GM23338 (cell line): ENCODE measurements at regions not wholly inside any gene's neighbourhood (a gene's known extent, or its start where the extent isn't known, plus 50 kb on each side); places are given as distances from the start of the nearest gene placed in this dataset.
A peak's percentile ranks its signal among the peaks of the same experiment; 100 is the strongest.

Source experiments
- ATAC-seq: fragments of 200-7000 bp; cut with Tn5 transposase; 3 replicates; pipeline ENCODE4 v1.9.1; 2020
- DNase-seq: peaks from one replicate; pipeline ENCODE4 v3.0.0-alpha.2; 2015; ENCODE audit warnings: low spot score
- H2AFZ ChIP-seq: fragments of 200-600 bp; sonication (generic); 2 replicates; pipeline ENCODE4 v1.8.0; 2016; ENCODE audit warnings: antibody characterized with exemption, mild to moderate bottlenecking, moderate library complexity
- H3F3A ChIP-seq: fragments of 200-600 bp; sonication (generic); replicated peaks from 2 replicates; pipeline ENCODE4 v1.8.0; 2017; ENCODE audit warnings: antibody characterized with exemption, mixed run types, low read depth
- H3K27ac ChIP-seq: fragments of 200-600 bp; sonication (generic); 2 replicates; pipeline ENCODE4 v1.6.1; 2016; ENCODE audit warnings: low read depth
- H3K27me3 ChIP-seq: fragments of 200-600 bp; sonication (generic); 2 replicates; pipeline ENCODE4 v1.8.0; 2016; ENCODE audit warnings: mild to moderate bottlenecking, mixed run types, moderate library complexity; ENCODE audit not compliant: insufficient read depth
- H3K36me3 ChIP-seq: fragments of 200-600 bp; sonication (generic); 2 replicates; pipeline ENCODE4 v1.8.0; 2016; ENCODE audit warnings: mild to moderate bottlenecking; ENCODE audit not compliant: insufficient read depth
- H3K4me1 ChIP-seq: fragments of 200-600 bp; sonication (generic); 2 replicates; pipeline ENCODE4 v1.8.0; 2016; ENCODE audit warnings: mild to moderate bottlenecking, moderate library complexity; ENCODE audit not compliant: insufficient read depth
- H3K4me2 ChIP-seq: fragments of 200-600 bp; sonication (generic); 2 replicates; pipeline ENCODE4 v1.7.1; 2017; ENCODE audit warnings: mixed run types
- H3K4me3 ChIP-seq: fragments of 200-600 bp; sonication (generic); 2 replicates; pipeline ENCODE4 v1.6.1; 2016; ENCODE audit warnings: mixed run types
- H3K79me2 ChIP-seq: fragments of 200-600 bp; sonication (generic); replicated peaks from 2 replicates; pipeline ENCODE4 v1.8.0; 2017; ENCODE audit warnings: mild to moderate bottlenecking; ENCODE audit not compliant: insufficient read depth
- H3K9me2 ChIP-seq: fragments of 200-600 bp; sonication (generic); 2 replicates; pipeline ENCODE4 v1.8.0; 2017; ENCODE audit not compliant: insufficient read depth
- H4K20me1 ChIP-seq: fragments of 200-600 bp; sonication (generic); replicated peaks from 2 replicates; pipeline ENCODE4 v1.8.0; 2017; ENCODE audit warnings: mild to moderate bottlenecking; ENCODE audit not compliant: insufficient read depth
- H3K27ac Mint-ChIP-seq: 2 replicates; pipeline ENCODE4 v1.8.0; 2020; ENCODE audit warnings: inconsistent platforms, mild to moderate bottlenecking, moderate library complexity, mixed read lengths
- H3K27me3 Mint-ChIP-seq: 3 replicates; pipeline ENCODE4 v1.8.0; 2022; ENCODE audit warnings: low read depth, mild to moderate bottlenecking, moderate library complexity, mixed read lengths, inconsistent platforms; ENCODE audit not compliant: insufficient read depth, poor library complexity
- H3K36me3 Mint-ChIP-seq: 3 replicates; pipeline ENCODE4 v1.8.0; 2021; ENCODE audit warnings: low read depth, mild to moderate bottlenecking, inconsistent platforms, moderate library complexity, mixed read lengths
- H3K4me1 Mint-ChIP-seq: 3 replicates; pipeline ENCODE4 v1.8.0; 2020; ENCODE audit warnings: mild to moderate bottlenecking, inconsistent platforms, mixed read lengths
- H3K4me3 Mint-ChIP-seq: 3 replicates; pipeline ENCODE4 v1.8.0; 2021; ENCODE audit warnings: moderate library complexity, mild to moderate bottlenecking, inconsistent platforms, mixed read lengths
- H3K9me3 Mint-ChIP-seq: 3 replicates; pipeline ENCODE4 v1.8.0; 2020; ENCODE audit warnings: moderate library complexity, mild to moderate bottlenecking, inconsistent platforms, mixed read lengths
- CREB1 ChIP-seq: fragments of 250-450 bp; sonication (Bioruptor Pico); IDR thresholded peaks from 2 replicates; pipeline ENCODE4 v1.5.0; 2020; ENCODE audit warnings: low read depth, mild to moderate bottlenecking, moderate library complexity
- EZH2phosphoT487 ChIP-seq: fragments of 200-600 bp; sonication (generic); IDR thresholded peaks from one replicate; pipeline ENCODE4 v1.8.1; 2018; ENCODE audit warnings: antibody characterized with exemption; ENCODE audit not compliant: unreplicated experiment
- JUNB ChIP-seq: IDR thresholded peaks from one replicate; pipeline ENCODE4 v1.6.1; 2016; ENCODE audit warnings: antibody characterized with exemption; ENCODE audit not compliant: unreplicated experiment
- NANOG ChIP-seq: IDR thresholded peaks from 2 replicates; pipeline ENCODE4 v1.6.1; 2016; ENCODE audit warnings: antibody characterized with exemption, borderline replicate concordance
- POLR2AphosphoS5 ChIP-seq: IDR thresholded peaks from 2 replicates; pipeline ENCODE4 v1.6.1; 2016; ENCODE audit warnings: antibody characterized with exemption, low read depth
- STAT1 ChIP-seq: IDR thresholded peaks from one replicate; pipeline ENCODE4 v1.6.1; 2016; ENCODE audit warnings: antibody characterized with exemption; ENCODE audit not compliant: unreplicated experiment
- ZNF114 ChIP-seq: fragments of 250-450 bp; sonication (Bioruptor Pico); IDR thresholded peaks from 2 replicates; pipeline ENCODE4 v1.5.0; 2020; ENCODE audit warnings: mild to moderate bottlenecking, moderate library complexity
- ZNF331 ChIP-seq: fragments of 250-450 bp; sonication (Bioruptor Pico); IDR thresholded peaks from 2 replicates; pipeline ENCODE4 v1.5.0; 2020; ENCODE audit warnings: low read depth, mild to moderate bottlenecking, moderate library complexity
- TF ChIP-seq, protein P1 (sequence below): IDR thresholded peaks from one replicate; pipeline ENCODE4 v1.6.1; 2018; ENCODE audit warnings: antibody characterized with exemption; ENCODE audit not compliant: unreplicated experiment
- TF ChIP-seq, protein P2 (sequence below), 2 experiments: fragments of 200-600 bp in 1 of 2; sonication (generic) in 1 of 2; conservative IDR thresholded peaks; 2 replicates each; pipeline versions ENCODE4 v1.5.1 to v1.6.1; 2016 to 2017; ENCODE audit warnings: antibody characterized with exemption in 2 of 2, low read depth in 2 of 2, mild to moderate bottlenecking in 2 of 2, moderate library complexity in 1 of 2

DNA sequence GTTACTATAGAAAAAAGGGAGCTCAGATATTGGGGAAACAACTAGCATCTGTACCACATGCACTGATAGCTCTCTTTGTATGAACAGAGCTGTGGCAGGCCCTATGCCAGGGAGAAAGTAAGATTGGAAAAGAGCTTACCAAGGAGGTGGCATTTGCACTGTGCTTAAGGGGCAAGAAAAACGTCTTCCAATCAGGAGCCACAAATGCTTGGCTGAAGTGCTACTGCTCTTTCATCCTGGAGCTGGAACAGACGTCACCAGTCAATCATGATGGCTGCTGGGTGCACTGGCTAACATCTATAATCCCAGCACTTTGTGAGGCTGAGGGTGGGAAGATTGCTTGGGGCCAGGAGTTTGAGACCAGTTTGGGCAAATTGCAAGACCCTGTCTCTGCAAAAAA lies 218.5 kb downstream of the SEC14L1 start (continued):
- TF ChIP-seq, protein P1, sequence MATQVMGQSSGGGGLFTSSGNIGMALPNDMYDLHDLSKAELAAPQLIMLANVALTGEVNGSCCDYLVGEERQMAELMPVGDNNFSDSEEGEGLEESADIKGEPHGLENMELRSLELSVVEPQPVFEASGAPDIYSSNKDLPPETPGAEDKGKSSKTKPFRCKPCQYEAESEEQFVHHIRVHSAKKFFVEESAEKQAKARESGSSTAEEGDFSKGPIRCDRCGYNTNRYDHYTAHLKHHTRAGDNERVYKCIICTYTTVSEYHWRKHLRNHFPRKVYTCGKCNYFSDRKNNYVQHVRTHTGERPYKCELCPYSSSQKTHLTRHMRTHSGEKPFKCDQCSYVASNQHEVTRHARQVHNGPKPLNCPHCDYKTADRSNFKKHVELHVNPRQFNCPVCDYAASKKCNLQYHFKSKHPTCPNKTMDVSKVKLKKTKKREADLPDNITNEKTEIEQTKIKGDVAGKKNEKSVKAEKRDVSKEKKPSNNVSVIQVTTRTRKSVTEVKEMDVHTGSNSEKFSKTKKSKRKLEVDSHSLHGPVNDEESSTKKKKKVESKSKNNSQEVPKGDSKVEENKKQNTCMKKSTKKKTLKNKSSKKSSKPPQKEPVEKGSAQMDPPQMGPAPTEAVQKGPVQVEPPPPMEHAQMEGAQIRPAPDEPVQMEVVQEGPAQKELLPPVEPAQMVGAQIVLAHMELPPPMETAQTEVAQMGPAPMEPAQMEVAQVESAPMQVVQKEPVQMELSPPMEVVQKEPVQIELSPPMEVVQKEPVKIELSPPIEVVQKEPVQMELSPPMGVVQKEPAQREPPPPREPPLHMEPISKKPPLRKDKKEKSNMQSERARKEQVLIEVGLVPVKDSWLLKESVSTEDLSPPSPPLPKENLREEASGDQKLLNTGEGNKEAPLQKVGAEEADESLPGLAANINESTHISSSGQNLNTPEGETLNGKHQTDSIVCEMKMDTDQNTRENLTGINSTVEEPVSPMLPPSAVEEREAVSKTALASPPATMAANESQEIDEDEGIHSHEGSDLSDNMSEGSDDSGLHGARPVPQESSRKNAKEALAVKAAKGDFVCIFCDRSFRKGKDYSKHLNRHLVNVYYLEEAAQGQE = no peak
- no peak for TF ChIP-seq JUNB
- no peak for TF ChIP-seq POLR2AphosphoS5
- TF ChIP-seq ZNF331 (CRISPR knock-in tag) = no peak

- H3K27me3 ChIP-seq = no peaks in the 10 kb centered on the region
- H3K4me1 ChIP-seq = peaks cover 9% of the 10 kb centered on the region; the same call in 1 of the 2 replicates
- no peak for DNase-seq
- Mint-ChIP-seq H3K4me1 (peaks cover 26% of the 10 kb centered on the region), H3K27ac (no peak overlapping the region), H3K9me3 (peaks cover 12% of the 10 kb centered on the region), H3K27me3 (peaks cover 22% of the 10 kb centered on the region), H3K36me3 (peaks cover 9% of the 10 kb centered on the region), H3K4me3 (no peak overlapping the region)
- H3K36me3 ChIP-seq = no peaks in the 10 kb centered on the region
- H3K79me2 ChIP-seq = no peaks in the 10 kb centered on the region
- no peak for TF ChIP-seq NANOG
- no peak overlapping the region for H2AFZ ChIP-seq
- no peak overlapping the region for H3K4me3 ChIP-seq
- no peak overlapping the region for H3K4me2 ChIP-seq
- no peak for ATAC-seq
- H3F3A ChIP-seq = no peaks in the 10 kb centered on the region
- no peaks in the 10 kb centered on the region; the same call in 1 of the 2 replicates for H4K20me1 ChIP-seq
- no peaks in the 10 kb centered on the region for H3K9me2 ChIP-seq
- H3K27ac ChIP-seq = no peak overlapping the region
These were observed 221.3 kb downstream of the SEC14L1 start for GRCh38 chr17:77361986-77362620.

- Mint-ChIP-seq H3K9me3 (no peaks in the 10 kb centered on the region), H3K27me3 (peaks cover 11% of the 10 kb centered on the region), H3K4me1 (peaks cover 30% of the 10 kb centered on the region), H3K4me3 (no peak overlapping the region), H3K36me3 (no peaks in the 10 kb centered on the region), H3K27ac (peak overlapping the region; percentile 58; the same call in 1 of the 2 replicates)
- DNase-seq (no peak), ATAC-seq (no peak)
- Histone ChIP-seq H3K27me3 (no peaks in the 10 kb centered on the region), H4K20me1 (no peaks in the 10 kb centered on the region; the same call in 1 of the 2 replicates), H3K9me2 (no peaks in the 10 kb centered on the region), H3K27ac (no peak overlapping the region), H3K4me1 (peaks cover 9% of the 10 kb centered on the region; the same call in 1 of the 2 replicates), H3K36me3 (no peaks in the 10 kb centered on the region), H3F3A (no peaks in the 10 kb centered on the region), H3K4me3 (no peak overlapping the region), H3K79me2 (no peaks in the 10 kb centered on the region), H2AFZ (no peak overlapping the region), H3K4me2 (no peak overlapping the region)
- TF ChIP-seq CREB1 (CRISPR knock-in tag) (no peak), POLR2AphosphoS5 (no peak), STAT1 (no peak), NANOG (no peak), ZNF114 (CRISPR knock-in tag) (no peak), JUNB (no peak), EZH2phosphoT487 (no peak)
- TF ChIP-seq, protein P2, sequence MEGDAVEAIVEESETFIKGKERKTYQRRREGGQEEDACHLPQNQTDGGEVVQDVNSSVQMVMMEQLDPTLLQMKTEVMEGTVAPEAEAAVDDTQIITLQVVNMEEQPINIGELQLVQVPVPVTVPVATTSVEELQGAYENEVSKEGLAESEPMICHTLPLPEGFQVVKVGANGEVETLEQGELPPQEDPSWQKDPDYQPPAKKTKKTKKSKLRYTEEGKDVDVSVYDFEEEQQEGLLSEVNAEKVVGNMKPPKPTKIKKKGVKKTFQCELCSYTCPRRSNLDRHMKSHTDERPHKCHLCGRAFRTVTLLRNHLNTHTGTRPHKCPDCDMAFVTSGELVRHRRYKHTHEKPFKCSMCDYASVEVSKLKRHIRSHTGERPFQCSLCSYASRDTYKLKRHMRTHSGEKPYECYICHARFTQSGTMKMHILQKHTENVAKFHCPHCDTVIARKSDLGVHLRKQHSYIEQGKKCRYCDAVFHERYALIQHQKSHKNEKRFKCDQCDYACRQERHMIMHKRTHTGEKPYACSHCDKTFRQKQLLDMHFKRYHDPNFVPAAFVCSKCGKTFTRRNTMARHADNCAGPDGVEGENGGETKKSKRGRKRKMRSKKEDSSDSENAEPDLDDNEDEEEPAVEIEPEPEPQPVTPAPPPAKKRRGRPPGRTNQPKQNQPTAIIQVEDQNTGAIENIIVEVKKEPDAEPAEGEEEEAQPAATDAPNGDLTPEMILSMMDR (conservative IDR thresholded peaks at IDR 0.05; ENCODE audit: low read depth in 2 of 2) = no peak
- TF ChIP-seq, protein P1 = no peak
These were observed 223.1 kb downstream of the SEC14L1 start for GRCh38 chr17:77363821-77364361.
